Breast epithelium (tissue), 3 donors: ENCODE measurements at regions not wholly inside any gene's neighbourhood (a gene's known extent, or its start where the extent isn't known, plus 50 kb on each side); places are given as distances from the start of the nearest gene placed in this dataset.

ENCODE experiments used
- POLR2A ChIP-seq: fragments of 450-650 bp; IDR thresholded peaks from one replicate; pipeline ENCODE4 v1.6.1; 2016; ENCODE audit warnings: antibody characterized with exemption, mild to moderate bottlenecking, moderate library complexity
- TF ChIP-seq, protein P1 (sequence below), 3 donors: fragments of 450-650 bp; IDR thresholded peaks; one replicate each; pipeline ENCODE4 v1.5.1; 2016 to 2017; ENCODE audit warnings: antibody characterized with exemption in 3 of 3, mild to moderate bottlenecking in 3 of 3, moderate library complexity in 3 of 3

DNA sequence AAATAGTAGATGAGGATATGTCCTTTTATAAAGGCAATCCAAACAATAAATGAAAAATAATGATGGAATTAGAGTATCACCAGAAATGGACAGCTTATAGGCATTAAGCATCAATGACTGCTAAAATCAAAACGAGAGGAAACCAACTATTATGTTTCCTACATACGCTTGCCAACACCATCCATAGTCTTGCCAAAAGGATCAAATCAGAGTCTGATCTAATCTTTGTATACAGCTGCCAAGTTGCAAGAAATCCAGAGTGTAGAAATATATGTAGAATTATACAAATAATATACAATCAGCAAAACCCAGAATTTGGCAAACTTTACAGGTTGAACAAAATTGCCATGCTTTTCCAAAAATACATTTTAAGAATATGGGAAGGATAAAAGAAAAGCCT is 1661.6 kb downstream of the SLITRK1 start:
- no peak for TF ChIP-seq POLR2A
- TF ChIP-seq, protein P1, sequence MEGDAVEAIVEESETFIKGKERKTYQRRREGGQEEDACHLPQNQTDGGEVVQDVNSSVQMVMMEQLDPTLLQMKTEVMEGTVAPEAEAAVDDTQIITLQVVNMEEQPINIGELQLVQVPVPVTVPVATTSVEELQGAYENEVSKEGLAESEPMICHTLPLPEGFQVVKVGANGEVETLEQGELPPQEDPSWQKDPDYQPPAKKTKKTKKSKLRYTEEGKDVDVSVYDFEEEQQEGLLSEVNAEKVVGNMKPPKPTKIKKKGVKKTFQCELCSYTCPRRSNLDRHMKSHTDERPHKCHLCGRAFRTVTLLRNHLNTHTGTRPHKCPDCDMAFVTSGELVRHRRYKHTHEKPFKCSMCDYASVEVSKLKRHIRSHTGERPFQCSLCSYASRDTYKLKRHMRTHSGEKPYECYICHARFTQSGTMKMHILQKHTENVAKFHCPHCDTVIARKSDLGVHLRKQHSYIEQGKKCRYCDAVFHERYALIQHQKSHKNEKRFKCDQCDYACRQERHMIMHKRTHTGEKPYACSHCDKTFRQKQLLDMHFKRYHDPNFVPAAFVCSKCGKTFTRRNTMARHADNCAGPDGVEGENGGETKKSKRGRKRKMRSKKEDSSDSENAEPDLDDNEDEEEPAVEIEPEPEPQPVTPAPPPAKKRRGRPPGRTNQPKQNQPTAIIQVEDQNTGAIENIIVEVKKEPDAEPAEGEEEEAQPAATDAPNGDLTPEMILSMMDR (IDR thresholded peaks at IDR 0.05) = no peak
